ENCODE measurements at regions not wholly inside any gene's neighbourhood (a gene's known extent, or its start where the extent isn't known, plus 50 kb on each side); places are given as distances from the start of the nearest gene placed in this dataset.

DNA sequence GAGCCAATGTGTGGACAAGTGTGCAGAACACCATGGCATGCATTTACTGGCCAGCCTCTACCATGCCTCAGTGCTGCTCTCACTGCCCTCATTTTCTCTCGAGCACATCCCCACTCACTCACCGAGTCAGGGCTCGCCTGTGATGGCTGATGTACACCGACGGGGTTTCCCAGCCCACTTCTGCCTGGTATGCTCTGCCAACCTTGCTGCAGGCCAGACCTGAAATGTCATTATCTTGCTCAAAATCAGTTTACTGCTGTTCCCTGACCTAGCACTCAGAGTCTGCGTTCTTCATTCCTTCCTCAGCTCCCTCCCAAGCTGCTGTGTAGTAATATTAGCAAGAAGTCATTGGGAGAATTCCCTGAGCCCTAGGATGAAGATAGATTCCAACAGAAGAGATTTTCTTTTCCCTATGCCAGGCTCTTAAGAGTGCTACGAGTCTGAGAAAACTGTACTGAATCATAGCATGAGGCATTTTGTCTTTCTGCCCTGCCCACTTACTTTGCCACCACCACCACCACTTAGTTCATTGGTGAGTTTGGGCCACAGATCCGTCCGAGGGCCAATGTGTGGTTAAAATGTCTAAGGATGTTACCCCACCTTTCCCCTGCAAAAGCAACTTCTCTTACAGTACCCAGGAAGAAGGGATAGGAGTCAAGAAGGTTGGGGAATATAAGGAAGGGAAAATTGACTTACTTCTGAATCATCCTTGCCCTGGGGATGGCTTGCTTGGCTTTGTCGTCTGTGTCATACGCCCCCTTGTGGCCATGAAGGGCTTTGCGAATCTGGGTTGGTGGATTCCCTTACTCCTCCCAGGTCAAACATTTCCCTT lies 51.0 kb downstream of the BMAL2 start:
- H3K4me3 ChIP-seq (ENCODE audit: low read depth, low read length), result no peak overlapping the region
- TF ChIP-seq KLF1 (tag by site-specific recombination; IDR thresholded peaks at IDR 0.05) (no peak), CTCF (tag by site-specific recombination; IDR thresholded peaks at IDR 0.05) (peak; percentile 50; the same call in 1 of the 2 replicates), ZNF366 (tag by site-specific recombination; conservative IDR thresholded peaks at IDR 0.05) (0 out of 2 replicates have a peak, but pooled peaks have one; percentile 30), ZBTB17 (tag by site-specific recombination; IDR thresholded peaks at IDR 0.05) (0 out of 2 replicates have a peak, but pooled peaks have one; percentile 33), ZNF654 (tag by site-specific recombination; IDR thresholded peaks at IDR 0.05; ENCODE audit: low read depth) (peak; percentile 48), MZF1 (tag by site-specific recombination; IDR thresholded peaks at IDR 0.05; ENCODE audit: borderline replicate concordance) (peak; percentile 85; the same call in 1 of the 2 replicates)
- H3K9me3 ChIP-seq (ENCODE audit: control insufficient read depth, insufficient read depth, low read depth, low read length), result no peaks in the 10 kb centered on the region
- no peaks in the 10 kb centered on the region for H3K4me1 ChIP-seq (ENCODE audit: control insufficient read depth, insufficient read depth, low read length)
- no peak overlapping the region for H3K27ac ChIP-seq (ENCODE audit: extremely low read depth, low read depth, low read length)
- peaks cover 18 to 22% of the 10 kb centered on the region in 2 experiments; a peak in 2 of 3 replicates for H3K36me3 ChIP-seq (ENCODE audit: control insufficient read depth in 2 of 2, insufficient read depth in 1 of 2, low read length in 2 of 2)
- POLR2A ChIA-PET, result no interaction called here
- CTCF ChIA-PET, result interaction anchor here (0.6 to 2.4 kb wide), 20 partner anchors 8 to 460 kb away, joined by 3 to 17 read pairs (median 4); no protein-coding TSS in a partner anchor

DNA sequence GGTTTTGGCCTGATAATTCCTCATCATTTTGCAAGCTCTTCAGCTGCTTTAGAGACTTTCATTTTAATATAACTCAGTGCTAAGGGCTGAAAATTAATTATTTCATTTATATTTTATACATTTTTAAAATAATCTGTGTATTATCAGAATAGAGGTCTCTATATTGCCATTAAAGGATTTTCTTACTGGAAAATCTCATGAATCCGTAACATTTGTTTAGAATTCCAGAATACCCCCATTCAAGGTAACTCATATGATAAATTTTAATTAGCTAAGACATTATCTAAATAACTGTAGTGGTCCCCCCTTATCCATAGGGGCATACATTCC lies 51.6 kb downstream of the BMAL2 start:
- Histone ChIP-seq H3K27ac (ENCODE audit: extremely low read depth, low read depth, low read length) (no peak overlapping the region), H3K4me1 (ENCODE audit: control insufficient read depth, insufficient read depth, low read length) (no peaks in the 10 kb centered on the region), H3K36me3 (ENCODE audit: control insufficient read depth in 2 of 2, insufficient read depth in 1 of 2, low read length in 2 of 2) (peaks cover 18 to 22% of the 10 kb centered on the region in 2 experiments; a peak in 2 of 3 replicates), H3K4me3 (ENCODE audit: low read depth, low read length) (no peak overlapping the region), H3K9me3 (ENCODE audit: control insufficient read depth, insufficient read depth, low read depth, low read length) (no peaks in the 10 kb centered on the region)
- POLR2A ChIA-PET, result no interaction called here
- CTCF ChIA-PET, result interaction anchor here (0.6 to 2.4 kb wide), 20 partner anchors 9 to 1051 kb away, joined by 3 to 17 read pairs (median 4); no protein-coding TSS in a partner anchor
- TF ChIP-seq GLI4 (tag by site-specific recombination; IDR thresholded peaks at IDR 0.05) (no peak), ZXDB (tag by site-specific recombination; IDR thresholded peaks at IDR 0.05) (no peak), ZNF791 (tag by site-specific recombination; IDR thresholded peaks at IDR 0.05) (no peak), ZNF596 (tag by site-specific recombination; IDR thresholded peaks at IDR 0.05) (no peak), ZNF830 (tag by site-specific recombination; IDR thresholded peaks at IDR 0.05; ENCODE audit: low read depth) (no peak), FEZF1 (tag by site-specific recombination; IDR thresholded peaks at IDR 0.05) (no peak), WT1 (tag by site-specific recombination; IDR thresholded peaks at IDR 0.05) (no peak), ZNF645 (tag by site-specific recombination; IDR thresholded peaks at IDR 0.05) (no peak), ZNF155 (tag by site-specific recombination; IDR thresholded peaks at IDR 0.05) (no peak), BCL11A (tag by site-specific recombination; IDR thresholded peaks at IDR 0.05; ENCODE audit: low read depth) (no peak), ZNF561 (tag by site-specific recombination; IDR thresholded peaks at IDR 0.05; ENCODE audit: borderline replicate concordance) (no peak), ZFP3 (tag by site-specific recombination; IDR thresholded peaks at IDR 0.05; ENCODE audit: low read depth) (no peak), ZNF510 (tag by site-specific recombination; IDR thresholded peaks at IDR 0.05; ENCODE audit: insufficient replicate concordance) (no peak), ZFP37 (tag by site-specific recombination; IDR thresholded peaks at IDR 0.05) (no peak)
- TF ChIP-seq, protein P1, sequence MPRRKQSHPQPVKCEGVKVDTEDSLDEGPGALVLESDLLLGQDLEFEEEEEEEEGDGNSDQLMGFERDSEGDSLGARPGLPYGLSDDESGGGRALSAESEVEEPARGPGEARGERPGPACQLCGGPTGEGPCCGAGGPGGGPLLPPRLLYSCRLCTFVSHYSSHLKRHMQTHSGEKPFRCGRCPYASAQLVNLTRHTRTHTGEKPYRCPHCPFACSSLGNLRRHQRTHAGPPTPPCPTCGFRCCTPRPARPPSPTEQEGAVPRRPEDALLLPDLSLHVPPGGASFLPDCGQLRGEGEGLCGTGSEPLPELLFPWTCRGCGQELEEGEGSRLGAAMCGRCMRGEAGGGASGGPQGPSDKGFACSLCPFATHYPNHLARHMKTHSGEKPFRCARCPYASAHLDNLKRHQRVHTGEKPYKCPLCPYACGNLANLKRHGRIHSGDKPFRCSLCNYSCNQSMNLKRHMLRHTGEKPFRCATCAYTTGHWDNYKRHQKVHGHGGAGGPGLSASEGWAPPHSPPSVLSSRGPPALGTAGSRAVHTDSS (tag by site-specific recombination; IDR thresholded peaks at IDR 0.05), result no peak
